ENCODE measurements at regions not wholly inside any gene's neighbourhood (a gene's known extent, or its start where the extent isn't known, plus 50 kb on each side); places are given as distances from the start of the nearest gene placed in this dataset.
"Not testable (repeated sequence)": the region's sequence is repeated elsewhere in the genome, so short reads cannot be mapped to it uniquely, and the experiment has no call there.

DNA sequence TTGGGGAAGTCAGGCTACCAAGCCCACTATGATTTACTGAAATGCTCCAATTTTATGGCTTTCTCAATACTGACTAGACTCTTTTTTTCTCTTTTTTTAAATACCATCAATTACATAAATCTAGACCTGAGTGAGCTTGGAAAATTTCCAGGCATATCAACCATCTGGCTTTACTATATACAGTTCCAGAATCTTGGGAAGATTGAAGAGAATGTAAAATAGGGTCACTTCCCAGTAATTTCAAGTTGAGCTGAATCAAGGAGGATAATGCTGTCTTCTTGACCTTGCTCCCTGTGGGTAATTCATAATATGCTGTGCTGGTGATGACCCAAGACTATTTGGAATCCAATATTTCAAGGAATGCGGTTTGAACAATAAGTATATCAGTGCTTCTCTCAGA lies 108.1 kb downstream of the MAP3K21 start:
- no peak for DNase-seq

DNA sequence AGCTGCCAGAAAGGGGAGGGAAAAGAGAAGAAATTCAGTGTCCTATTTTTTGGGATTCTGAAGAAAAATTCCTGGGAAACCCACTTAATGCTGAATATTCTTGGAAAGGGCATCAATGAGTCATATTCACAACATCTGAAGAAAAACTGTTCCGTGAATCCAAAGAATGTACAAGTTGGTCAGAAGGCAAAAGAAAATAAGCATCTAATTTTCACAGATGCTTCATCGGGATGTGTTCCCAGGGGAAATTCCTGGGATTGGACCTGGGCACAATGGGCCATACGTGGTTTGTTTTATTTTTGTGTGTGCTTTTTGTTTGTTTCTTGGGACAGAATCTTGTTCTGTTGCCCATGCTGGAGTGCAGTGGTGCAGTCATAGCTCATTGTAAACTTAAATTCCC lies 112.2 kb downstream of the MAP3K21 start:
- DNase-seq, result no peak

DNA sequence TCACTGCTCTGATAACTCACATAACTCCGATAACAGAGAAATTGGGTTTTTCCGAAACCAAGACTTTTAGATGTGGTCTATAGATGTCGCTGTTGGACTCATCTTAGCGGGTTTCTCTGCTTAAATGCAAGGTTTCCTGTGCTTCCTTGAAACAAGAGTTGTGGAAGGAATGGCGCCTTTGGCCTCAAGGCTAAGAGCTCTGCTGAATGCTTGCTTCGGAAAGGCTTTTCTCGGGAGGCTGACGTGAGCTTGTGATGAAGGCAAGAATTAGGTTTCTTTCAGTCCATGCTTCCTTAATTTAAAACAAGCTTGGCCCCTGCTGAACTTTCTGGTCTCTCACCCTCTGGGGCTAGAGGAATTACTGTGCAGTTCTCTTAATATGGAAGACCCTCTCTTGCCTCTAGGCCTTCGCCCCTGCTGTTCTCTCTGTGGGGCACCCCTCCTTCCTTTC lies 113.5 kb downstream of the MAP3K21 start:
- peak in 1 of 6 experiments; percentile 7 for DNase-seq

DNA sequence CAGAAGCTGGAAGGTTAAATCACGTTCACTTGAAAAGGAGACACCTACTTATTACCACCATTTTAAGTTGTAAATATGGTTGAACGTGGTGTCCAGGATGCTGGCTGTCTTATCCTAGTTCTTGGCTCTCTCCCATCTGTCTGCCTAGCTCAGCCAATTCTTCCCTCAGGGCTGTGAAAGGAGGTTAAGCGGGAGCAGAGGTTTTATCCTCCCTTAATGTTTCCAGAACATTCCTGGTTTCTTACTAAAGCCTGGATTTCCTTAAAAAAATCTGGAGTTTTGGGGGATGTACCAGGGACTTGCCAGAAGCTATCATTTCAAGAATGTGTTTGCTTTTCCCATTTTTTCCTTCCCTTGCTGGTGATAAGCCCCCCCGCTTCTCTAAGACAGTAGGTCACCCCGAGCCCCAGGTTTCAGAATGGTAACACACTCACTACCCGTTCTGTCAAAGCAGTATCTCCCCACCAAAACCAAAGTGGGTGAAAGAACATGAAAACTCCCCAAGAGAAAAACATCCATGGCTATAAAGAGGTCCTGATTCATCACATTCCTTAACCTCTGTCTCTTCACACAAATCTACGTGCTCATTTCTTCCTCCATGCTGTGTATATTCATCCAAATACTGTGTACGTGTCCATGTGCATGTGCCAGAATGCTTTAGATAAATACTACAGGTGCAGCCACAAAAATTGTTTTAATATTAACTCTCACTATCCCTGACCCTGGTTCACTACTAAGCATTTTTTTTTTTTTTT lies 114.7 kb downstream of the MAP3K21 start:
- DNase-seq, result no peak

DNA sequence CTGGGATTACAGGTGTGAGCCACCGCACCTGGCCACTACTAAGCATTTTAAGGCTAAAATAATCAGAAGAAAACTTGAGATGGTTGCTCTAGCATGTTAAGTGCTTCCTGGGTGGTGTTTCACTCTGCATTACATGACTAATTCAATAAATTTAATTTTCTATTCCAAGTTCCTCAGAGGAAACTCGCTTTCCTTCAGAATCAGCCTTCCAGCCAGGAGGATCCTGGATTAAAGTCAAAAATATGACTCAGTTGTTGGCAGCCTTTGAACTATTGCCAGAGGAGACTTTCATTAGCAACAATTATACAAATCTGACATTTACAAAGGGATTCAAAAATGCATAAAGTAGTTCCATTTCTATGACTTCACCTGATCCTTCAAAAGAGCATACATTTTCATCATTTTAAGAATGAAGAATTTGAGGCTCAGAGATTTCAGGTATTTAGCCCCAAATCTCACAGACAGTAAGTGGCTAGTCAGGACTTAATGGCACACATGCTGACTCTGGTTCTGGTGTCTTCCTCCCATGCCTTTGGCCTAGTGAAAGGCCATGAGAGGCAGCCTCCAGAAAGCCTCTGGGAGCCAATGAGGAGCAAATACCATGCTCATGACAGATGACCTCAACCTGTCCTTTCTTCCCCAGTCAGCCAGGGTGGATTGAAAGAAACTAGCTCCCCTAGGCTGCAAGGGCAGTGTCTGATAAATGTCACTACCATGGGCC lies 115.7 kb downstream of the MAP3K21 start:
- no peak for DNase-seq

DNA sequence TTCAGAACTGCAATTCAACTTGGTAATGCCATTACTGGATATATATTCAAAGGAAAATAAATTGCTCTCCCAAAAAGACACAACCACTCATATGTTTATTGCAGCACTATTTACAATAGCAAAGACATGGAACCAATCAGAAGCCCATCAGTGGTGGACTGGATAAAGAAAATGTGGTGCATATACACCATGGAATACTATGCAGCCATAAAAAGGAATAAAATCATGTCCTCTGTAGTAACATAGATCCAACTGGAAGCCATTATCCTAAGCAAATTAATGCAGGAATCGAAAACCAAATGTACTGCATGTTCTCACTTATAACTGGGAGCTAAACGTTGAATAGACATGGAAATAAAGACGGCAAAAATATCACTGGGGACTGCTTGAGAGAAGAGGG lies 117.0 kb downstream of the MAP3K21 start:
- DNase-seq, result no peak

DNA sequence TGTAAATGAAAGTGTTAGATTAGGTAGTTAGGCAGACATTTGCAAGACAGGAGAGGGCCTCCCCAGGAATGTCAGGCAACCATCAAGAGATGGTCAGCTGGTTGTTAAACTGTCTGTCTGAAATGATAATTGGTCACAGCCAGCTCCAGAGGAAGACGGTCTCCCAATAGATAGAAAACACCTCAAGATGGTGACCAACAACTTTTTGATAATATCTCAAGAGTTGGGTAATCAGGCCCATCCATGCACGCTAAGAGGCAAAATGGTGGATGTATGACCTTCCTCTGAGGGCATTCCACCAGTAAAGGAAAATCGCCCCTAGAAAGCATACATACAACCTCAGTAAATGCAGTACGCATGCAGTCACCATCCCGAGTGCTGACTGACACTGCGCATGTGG lies 118.2 kb downstream of the MAP3K21 start:
- no peak for DNase-seq

DNA sequence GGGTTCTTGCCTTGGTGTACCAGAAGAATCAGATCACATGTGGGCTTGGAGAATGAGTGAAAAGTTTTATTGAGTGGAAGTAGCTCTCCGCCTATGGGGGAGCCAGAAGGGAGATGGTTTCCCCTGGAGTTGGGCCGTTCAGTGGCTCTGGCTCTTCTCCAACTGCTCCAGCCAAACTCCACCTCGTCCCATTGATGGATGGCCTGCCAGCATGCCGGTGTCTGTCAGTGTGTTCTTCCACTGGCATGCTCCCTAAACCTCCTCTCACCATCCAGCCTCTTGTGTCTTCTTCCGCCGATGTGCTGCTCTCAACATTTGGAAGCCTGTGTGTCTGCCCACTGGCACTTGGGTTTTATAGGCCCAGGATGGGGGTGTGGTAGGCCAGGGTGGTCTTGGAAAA lies 119.4 kb downstream of the MAP3K21 start:
- no peak for DNase-seq

DNA sequence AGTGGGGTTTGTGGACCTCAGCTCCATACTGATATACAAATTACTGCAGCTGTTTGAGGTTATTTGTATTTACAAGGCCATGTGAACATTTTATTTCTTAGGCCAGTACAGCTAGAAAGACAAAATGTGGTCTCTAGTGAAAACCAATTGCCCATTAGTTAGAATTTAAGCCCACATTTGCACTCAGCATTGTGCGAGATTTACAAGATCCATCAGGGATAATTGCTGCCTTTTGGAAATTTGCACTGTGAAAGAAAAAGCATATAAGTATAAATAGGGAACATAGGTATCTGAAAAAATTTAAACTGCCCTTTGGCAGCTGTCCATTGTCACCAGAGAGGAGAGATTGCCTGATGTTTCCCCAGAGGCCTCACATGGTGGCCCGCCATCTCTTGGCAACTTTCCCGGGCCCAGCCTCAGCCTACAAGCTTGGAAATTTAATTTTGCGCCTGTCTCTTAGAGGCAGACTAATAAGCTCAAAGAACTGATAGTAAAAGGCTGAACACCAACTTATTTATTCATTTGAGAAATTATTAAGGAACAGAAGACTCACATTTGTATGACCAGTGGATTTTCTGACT lies 120.7 kb downstream of the MAP3K21 start:
- no peak for DNase-seq

DNA sequence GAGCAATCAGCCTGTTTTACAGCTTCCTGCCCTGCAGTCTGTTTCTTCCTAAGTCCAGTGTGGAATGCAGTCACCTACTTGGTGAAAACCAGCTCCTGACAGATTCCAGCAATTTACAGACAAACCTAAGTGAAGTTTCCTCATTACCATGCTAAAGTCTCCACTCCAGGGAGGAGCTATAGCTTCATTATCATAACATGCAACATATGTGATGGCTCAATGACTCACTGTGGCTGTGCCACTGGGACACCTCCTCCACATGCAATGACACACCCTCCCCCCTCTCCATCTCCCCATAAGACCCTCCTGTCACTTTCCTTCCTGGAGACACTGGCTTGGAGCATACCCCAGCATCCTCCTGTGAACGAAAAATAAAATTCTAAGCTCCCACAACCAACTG lies 125.2 kb downstream of the MAP3K21 start:
- no peak for DNase-seq

DNA sequence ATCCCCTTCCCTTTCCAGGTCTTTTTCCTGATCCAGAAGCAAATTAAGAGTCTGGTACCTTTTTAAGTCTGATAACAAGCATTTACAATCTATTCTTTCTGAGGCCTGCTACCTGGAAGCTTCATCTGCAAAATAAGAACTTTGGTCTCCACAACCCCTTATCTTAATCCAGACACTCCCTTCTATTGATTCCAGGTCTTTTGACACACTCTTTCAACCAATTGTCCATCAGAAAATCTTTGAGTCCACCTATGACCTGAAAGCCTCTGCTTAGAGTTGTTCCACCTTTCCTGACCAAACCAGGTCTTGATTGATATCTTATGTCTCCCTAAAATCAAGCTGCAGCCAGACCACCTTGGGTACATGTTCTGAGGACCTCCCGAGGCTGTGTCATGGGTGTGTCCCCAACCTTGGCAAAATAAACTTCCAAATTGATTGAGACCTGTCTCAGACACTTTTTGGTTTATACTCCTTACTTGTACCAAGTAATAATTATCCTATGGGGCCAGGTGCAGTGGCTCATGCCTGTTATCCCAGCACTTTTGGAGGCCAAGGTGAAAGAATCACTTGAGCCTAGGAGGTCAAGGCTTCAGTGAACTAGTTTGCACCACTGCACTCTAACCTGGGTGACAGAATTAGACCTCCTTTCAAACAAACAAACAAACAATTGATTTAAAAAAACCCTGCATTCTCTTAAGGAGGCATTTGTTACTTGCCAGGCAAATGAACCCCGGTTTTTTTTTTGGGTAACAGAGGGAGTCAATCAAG lies 126.1 kb downstream of the MAP3K21 start:
- no peak for DNase-seq

DNA sequence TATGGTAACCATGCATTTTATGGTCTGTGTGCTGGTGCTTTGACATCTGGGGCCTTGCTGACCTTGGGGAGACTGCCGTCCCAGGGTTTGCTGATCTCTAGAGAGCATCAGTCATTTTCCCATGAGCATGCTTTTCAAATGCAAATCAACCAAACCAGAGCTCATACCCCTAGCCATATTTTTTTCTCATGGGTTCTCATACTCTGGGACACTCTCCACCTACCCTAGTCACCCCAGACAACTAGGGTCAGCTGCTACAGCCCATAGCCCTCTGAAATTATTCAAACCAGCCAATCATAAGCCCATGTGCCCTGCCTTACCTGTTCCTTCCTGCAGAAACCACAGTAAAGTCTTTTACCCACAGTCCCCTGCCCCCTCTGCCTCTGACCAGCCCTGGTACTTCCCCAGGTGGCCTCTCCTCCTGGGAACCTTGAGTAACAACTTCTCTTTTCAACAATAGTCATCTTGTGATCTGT lies 132.0 kb downstream of the MAP3K21 start:
- no peak for DNase-seq

DNA sequence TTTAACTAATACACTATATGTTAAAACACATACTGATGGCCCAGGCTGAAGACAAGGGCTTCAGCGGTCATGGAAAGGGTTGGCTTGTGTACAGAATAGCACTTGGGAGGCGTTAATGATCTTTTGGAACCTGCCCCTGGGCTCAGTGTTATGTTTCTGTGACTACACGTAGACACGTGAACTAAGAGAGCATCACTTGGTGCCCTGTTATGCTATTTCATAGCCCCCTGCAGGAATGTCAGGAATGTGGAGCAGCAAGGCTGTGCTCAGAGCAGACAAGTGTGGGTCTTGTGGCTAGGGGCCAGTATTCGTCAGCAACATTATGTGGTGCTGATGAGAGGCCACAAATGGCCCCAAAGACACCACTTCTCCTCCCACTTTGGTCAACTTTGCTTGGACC lies 132.4 kb downstream of the MAP3K21 start:
- no peak for DNase-seq

DNA sequence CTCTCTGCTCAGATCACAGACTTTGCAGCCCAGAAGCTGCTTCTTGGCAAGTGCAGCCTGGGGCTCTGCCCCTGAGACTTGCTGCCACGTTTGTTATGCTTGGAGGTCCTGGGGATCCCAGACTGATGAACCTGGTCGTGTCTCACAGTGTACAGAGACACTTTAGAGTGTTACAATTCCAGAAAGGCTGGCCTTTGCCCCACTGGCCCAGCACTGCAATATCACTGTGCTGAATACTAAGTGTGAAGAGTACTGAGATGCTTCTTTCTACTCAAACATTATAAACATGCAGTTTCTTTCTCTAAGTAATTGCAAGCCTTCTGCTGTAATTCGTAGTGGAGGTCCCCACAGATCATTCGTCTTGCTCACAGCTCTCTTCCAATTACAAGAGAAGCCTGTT lies 133.2 kb downstream of the MAP3K21 start:
- no peak for DNase-seq

DNA sequence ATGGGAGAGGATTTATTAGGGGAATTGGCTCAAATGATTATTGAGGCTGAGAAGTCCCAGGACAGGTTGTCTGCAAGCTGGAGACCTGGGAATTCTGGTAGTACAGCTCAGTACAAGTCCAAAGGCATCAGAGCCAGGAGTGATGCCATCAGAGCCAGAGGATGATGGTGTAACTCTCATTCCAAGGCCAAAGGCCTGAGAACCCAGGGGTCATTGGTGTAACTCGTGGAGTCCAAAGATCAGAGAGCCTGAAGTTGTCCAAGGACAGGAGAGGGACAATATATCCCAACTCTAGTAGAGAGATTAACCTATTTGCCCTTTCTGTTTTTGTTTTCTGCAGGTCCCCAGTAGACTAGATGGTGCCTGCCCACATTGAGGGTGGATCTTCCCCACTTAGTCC lies 134.3 kb downstream of the MAP3K21 start:
- no peak for DNase-seq

DNA sequence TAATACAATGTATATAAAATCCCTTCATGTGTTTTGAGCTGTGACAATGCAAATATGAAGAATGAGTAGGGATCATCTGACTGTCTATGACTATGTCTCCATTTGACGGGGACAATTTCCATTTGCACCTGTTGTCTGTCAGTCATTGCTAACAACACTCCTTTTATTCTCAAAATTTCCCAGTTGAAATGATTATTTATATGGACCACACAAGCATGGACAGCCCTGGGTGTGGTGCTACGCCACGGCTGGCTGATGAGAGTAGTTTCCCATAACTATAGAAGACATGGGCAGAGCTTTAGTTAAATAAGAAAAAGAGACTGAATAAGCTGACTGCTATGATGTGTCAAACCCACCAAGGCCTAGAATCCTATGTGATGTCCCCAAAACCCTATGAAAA lies 135.8 kb downstream of the MAP3K21 start:
- DNase-seq, result no peak

DNA sequence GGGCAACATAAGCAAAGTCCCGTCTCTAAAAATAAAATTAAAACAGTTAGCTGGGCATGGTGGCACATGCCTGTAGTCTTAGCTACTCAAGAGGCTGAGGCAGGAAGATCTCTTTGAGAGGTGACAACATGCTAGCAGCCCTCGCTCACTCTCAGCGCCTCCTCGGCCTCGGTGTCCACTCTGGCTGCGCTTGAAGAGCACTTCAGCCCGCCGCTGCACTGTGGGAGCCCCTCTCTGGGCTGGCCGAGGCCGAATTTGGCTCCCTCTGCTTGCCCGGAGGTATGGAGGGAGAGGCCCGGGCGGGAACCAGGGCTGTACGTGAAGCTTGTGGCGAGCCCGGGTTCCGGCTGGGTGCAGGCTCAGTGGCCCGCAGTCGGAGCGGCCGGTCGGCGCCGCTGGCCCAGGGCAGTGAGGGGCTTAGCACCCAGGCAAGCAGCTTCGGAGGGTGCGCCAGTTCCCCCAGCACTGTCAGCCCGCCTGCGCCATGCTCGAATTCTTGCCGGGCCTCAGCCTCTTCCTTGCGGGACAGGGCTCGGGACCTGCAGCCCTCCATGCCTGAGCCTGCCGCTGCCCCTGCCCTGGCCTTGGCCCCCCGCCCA lies 138.3 kb downstream of the MAP3K21 start:
- DNase-seq, result no peak

DNA sequence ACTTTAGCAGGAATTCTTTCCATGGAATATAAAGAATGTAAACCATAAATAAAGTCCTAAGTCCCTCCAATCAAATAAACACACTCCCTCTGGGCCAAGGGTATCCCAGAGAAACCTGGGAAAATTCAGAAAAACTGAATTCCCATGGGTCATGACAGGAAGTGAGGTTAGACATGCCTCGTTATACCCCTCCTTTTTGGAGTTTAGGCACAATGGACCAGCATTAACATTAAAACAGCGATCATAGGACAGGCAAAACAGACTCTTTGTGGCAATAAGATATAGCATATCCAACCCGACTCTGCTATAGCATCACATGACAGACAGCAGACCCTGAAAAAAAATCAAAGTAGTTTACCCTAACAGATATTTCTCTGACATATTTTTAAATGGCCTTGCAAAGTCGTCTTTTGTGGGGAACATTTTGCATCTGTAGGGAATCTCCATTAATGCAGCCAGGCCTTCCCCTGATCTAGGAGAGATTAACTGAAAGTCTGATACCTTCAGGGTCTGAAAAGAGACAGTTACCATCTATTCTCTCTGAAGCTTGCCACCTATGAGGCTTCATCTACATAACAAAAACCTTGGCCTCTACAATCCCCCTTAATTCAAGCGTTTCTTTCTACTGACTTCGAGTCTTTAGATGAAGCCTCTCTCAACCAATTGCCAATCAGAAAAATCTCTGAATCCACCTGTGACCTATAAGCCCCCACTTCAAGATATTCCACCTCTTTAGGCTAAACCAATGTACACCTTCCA lies 143.0 kb upstream of the KCNK1 start:
- no peak for DNase-seq

DNA sequence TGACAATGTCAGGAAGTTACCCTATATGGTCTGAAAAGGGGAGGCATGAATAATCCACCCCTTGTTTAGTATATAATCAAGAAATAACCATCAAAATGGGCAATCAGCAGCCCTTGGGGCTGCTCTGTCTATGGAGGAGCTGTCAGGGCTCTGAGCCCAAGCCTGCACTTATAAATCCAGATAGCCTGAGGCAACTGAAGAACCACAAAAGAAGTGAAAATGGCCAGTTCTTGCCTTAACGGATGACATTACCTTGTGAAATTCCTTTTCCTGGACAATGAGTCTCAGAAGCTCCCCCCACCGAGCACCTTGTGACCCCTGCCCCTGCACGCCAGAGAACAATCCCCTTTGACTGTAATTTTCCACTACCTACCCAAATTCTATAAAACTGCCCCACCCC lies 142.1 kb upstream of the KCNK1 start:
- DNase-seq, result not testable (repeated sequence)

DNA sequence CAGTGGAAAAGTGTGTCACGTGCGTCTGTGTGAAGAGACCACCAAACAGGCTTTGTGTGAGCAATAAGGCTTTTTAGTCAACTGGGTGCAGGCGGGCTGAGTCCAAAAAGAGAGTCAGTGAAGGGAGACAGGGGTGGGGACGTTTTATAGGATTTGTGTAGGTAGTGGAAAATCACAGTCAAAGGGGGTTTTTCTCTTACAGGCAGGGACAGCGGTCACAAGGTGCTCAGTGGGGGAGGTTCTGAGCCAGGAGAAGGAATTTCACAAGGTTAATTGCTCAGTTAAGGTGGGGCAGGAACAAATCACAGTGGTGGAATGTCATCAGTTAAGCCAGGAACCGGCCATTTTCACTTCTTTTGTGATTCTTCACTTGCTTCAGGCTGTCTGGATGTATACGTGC lies 141.1 kb upstream of the KCNK1 start:
- not testable (repeated sequence) for DNase-seq

DNA sequence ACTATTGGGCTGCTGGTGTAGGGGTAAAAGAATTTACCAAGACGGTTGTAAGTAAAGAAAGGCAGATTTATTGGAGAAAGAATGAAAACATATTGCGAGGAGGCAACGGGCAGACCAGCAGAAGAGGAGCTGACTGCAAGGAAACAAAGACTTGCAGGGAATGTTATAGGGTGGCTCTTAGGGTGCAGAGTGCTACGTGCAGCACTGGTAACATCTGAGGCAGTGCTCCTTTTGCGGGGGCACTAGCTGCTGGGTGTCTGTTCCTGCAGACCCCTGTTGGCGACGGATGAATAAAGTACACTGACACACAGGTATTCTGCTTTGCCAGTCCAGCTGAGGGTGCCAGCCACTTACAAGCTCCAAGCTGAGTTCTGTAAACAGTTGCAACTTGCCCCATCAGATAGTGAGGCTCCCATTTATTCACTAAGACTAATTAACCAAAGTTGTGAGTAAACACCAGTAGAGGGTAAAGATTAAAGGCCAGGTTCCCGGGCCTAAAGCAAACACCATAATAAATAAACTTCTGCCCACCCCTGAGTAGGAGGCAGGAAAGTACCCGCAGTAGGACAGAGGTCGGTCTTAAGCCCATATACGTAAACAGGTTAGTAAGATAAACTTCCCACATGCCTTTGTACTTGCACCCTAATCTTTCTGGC lies 140.2 kb upstream of the KCNK1 start:
- DNase-seq, result no peak

DNA sequence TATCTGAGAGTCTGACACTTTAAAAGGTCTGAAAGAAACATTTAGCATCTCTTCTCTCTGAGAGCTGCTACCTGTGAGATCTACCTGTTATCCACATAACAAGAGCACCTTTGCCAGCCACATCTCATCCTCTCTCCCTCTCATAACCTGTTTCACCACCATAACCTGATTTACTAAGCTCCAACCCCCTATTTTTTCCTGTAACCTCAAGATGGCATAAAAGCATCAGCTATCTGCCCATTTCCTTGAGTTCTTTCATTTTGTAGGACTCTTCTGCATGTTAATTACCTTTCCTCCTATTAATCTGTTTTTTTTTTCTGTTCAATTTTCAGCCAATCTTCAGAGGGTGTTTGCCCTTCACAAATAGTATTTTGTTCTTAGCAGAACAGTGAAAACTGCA lies 136.5 kb upstream of the KCNK1 start:
- DNase-seq, result no peak
